ENCODE measurements at regions not wholly inside any gene's neighbourhood (a gene's known extent, or its start where the extent isn't known, plus 50 kb on each side); places are given as distances from the start of the nearest gene placed in this dataset.

DNA sequence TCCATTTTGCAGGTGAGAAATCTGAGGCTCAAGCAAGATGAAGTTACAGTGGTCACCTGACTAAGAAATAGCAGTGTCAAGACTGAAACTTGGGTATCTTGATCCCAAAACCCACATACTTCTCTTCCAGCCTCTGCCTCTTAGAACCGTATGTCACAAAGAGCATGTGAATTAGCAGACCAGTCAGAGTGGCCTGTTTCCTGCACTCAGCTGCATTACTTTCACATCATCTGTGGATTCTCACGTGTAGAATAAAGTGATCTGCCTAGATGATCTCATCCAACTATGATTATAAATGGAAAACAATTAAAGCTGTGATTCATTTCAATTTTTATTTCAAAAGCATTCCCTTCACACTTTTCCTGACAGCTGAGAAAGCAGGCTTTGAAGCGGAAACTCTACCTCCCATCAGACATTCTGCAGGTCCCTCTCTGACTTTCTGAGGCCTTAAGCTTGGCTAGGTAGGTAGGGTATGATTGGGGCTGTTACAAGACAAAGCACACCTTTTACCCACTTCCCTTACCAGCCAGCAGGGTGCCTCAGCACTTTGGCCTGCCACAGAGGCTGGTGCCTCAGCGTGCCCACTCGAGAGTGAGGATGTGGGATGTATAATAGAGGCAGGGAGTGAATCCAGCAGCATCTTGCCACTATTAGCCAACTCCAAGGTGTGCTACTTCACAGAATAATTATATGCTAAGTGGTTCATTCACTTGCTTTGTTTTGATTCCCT is 70.2 kb upstream of the PDE1C start:
- ATAC-seq = no peak

DNA sequence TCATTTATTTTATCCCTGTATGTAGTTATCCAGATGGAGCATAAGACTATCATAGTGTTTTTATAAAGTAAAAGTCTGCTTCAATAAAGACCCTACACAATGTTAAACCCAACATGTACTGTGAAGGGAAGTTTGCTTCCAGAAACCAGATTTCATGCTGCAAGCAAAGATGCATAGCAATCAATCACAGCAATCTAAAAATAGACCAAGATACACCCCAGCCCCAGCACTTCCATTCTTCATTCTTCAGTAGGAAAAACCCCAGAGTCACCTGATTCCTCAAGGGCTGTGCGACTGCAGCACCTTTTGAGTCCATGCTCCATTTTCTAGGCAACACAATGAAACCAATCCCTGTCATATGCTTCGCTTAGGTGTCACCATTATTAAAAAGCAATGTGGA is 66.9 kb upstream of the PDE1C start:
- ATAC-seq = no peak

DNA sequence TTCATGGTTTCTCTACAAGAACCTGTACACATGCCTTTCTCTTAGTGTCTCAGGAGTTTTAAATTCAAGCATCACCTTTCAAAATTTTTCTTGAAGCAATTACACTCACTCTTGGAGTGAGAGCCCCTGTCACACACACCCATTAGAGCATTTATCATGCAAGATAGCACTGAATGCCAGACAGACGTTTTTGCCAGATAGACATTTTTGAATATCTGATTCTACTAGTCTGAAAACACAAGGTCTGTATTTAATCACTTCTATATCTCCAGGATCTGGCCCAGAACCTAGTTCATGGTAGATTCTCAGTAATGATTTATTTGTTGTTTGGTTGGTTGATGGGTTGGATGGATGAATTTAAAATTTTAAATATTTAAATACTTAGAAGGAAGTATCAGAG is 60.9 kb upstream of the PDE1C start:
- ATAC-seq = no peak

DNA sequence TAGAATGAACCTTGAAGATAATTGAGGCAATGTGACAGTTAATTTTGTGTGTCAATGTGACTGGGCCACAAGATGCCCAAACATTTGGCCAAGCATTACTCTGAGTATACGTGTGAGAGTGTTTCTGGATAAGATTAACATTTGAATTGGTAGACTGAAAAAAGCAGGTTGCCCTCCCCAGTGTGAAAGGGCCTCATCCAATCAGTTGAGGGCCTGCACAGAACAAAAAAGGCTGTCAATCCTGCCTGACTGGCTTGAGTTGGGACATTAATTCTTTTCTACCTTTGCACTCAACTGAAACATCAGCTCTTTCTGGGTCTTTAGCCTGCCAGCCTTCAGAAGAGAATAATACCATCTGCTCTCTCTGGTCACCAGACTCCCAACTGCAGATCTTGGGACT is 56.6 kb upstream of the PDE1C start:
- no peak for ATAC-seq
